HG03571 (cell line): ENCODE measurements at regions not wholly inside any gene's neighbourhood (a gene's known extent, or its start where the extent isn't known, plus 50 kb on each side); places are given as distances from the start of the nearest gene placed in this dataset.
"Not testable (repeated sequence)": the region's sequence is repeated elsewhere in the genome, so short reads cannot be mapped to it uniquely, and the experiment has no call there.

Experiments used
- ATAC-seq: cut with Tn5 transposase; IDR thresholded peaks from one replicate; pipeline ENCODE4 v1.9.1; 2021; ENCODE audit not compliant: unreplicated experiment

DNA sequence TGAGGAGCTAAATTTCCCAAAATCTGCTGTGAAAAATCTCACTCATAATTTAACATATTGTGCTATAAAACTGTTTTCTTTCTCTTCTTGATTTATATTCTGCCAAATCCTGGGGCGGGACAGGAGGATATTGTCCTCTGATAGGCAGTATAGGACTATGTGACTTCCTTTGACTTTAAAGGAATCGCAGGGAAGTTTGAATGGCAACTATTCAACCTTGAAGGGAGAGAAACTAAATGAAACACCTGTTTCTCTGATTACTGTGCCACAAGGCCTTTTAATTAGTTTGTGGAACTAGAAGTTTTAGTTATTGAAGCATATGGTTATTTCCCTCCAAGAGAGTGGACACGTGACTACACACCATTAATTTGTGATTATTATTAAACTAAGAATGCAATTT is 607.4 kb downstream of the GATA3 start:
- ATAC-seq, result no peak

DNA sequence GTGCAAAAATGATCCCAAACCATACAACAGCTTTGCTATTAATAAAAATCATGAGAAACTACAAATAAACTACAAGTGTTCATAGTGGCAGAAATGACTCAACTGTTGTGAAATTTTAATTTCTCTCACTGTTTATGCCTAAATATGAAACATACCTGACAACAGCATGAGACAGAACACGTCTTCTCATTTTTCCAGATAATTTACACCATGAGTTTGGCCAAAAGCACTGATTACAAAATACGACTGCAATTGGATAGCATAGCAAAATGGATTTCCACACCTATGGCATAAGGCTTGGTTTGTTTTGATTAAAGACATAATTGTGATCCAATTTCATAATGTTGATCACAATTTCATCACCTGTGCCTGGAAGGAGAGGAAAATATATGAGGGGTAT is 608.6 kb downstream of the GATA3 start:
- no peak for ATAC-seq

DNA sequence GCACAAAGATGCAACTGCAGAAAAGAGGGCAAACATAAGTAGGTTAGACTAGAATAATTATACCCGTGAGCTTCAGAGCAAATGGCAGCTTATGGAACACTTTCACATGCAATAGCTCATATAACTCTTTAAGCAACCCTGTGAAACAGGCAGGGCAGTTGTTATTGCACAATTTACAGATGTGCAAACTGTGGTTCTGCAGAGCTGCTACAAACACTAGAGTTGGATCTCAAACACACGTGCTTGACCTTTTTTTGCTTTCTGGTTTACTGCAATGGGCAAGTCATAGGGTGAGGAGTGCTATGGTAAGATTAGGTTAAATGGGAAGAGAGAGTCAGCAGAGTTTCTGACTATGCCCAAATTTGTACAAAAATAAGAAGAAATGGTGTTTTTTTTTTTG is 610.8 kb downstream of the GATA3 start:
- no peak for ATAC-seq

DNA sequence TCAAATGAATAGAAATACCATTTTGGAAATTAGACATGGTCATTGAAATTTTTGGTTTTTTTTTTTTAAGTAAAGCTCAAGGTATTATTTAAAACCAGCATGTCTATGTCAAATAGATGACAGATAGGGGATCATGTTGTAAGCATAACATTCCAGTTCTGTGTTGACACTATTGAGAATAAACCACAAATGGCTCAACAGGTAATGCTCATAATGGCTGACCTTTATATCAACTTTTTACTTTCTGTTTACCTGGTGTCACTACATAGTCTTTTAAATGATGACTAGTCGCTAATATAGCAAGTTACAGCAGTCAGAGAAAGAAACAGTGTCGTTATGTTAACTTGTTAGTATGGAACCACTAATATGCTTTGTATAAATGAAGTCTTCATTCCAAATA is 616.0 kb downstream of the GATA3 start:
- no peak for ATAC-seq

DNA sequence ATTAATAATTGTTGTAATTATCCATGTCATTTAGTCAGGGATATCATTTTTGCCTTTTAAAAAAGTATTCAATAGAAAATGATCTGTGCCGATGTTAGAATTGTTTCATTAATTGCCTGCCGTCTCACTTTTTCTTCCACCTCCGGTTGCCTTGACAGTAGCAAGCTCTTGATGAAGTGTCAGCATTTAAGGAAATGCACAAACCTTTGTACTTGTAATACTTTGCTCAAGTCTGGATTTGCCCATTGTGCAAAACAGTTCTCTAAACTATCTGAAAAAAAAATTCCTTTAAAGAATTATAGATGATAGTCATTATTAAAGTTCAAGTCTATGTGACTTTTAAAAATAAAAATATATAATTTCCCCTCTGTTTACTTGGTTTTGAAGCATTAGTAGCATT is 619.7 kb downstream of the GATA3 start:
- ATAC-seq, result no peak

DNA sequence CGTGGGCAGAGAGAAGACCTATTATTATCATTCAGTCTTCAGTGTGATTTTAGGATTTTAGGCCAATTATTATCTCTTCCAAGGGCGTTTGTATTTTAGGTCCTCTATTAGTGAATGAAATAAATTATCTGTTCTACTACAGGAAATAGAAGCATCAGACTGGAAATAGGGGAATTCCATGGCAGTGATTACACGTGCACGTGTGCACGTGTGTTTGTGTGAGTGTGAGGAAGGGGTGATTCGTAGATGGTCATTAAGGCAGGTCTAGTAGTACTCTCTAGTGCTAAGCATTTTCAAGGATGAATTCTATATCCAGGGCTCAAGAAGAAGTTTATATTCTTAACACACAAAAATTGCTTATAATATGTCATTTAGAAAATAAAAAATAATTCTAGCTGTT is 623.2 kb downstream of the GATA3 start:
- ATAC-seq, result no peak

DNA sequence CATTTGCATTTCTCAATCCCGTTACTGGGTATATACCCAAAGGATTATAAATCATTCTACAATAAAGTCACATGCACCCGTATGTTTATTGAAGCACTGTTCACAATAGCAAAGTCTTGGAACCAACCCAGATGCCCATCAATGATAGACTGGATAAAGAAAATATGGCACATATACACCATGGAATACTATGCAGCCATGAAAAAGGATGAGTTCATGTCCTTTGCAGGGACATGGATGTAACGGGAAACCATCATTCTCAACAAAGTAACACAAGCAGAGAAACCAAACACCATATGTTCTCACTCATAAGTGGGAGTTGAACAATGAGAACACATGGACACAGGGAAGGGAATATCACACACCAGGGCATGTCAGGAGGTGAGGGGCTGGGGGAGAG is 630.4 kb downstream of the GATA3 start:
- ATAC-seq, result not testable (repeated sequence)

DNA sequence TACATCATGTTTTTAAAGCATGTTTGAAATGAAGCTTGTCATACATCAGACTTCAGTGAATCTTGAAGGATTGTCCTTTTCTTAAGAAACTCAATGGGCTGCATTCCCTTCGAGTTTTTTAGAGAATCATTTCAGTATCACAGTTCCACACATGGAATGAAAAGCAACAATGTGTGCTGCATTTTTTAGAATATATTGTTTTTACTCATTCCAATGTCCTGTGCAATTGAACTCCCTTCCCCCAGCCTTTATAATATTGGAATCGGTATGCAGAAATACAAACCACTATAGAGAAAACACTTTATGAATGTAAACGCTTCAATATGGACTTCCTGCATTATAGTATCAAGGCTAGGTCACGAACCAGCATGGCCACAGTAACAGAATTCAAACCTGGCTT is 634.4 kb downstream of the GATA3 start:
- ATAC-seq, result no peak

DNA sequence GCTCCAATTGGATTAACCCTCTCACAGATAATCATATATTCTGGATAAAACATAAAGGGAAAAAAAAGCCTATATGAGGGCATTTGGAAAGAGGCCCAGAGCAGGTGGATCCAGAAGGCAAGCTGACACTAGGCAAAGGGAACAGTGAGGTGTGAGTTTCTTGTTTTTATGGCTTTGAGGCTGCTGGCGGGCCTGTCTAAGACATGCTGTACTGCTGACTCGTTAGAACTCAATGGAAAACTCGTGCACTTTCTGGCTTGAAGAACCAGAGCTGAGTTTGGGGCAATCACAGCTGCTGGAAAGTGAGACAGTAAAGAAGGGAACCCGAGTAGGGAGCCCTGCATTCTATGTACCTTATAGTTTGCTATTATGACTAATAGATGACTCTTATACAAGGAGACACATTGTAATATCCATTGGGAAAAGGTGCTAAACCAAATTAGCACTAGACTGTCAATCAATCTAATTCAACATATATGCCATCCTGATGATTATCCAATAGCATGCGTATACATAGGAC is 637.1 kb downstream of the GATA3 start:
- no peak for ATAC-seq

DNA sequence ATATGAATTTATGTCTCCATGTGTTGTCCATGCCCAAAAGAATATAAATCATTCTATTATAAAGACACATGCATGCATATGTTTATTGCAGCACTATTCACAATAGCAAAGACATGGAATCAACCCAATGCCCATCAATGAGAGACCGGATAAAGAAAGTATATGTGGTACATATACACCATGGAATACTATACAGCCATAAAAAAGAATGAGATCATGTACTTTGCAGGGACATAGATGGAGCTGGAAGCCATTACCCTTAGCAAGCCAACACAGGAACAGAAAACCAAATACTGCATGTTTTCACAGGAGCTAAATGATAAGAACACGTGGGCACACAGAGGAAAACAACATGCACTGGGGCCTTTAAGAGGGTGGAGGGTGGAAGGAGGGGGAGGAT is 639.1 kb downstream of the GATA3 start:
- not testable (repeated sequence) for ATAC-seq

DNA sequence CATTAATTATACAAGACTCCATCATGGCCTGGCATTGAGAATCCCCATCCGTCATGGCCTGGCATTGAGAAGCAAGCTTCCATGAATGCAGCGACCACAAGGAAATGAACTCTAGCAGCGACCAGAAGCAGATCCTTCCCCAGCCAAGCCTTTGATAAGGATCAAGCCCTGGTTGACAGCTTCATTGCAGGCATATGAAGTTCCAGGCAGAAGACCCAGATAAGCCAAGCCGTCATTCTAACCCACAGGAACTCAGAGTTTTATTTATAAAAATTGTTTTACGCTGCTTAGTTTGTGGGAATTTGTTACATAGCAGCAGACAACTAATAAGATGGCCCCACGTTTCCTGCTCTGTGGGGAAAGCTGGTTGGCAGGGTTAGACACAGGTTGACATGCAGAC is 642.3 kb downstream of the GATA3 start:
- no peak for ATAC-seq

DNA sequence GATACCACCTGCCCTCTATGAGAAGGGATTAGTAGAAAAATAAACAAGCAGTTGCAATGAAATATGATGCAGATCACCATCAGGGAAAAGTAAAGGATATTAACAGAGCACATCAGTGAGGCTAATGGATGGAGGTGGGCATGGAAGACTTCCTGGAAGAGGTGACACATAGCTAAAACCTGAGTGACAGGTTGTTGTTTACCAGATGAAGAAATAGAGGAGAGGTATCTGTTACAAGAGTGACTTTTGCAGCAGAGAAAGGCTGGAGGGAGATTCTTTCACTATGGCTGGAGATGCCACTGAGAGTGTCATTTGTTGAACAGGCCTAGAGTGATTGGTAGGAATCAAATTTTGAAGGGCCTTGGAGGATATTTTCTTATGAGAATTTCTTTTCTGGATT is 646.2 kb downstream of the GATA3 start:
- no peak for ATAC-seq

DNA sequence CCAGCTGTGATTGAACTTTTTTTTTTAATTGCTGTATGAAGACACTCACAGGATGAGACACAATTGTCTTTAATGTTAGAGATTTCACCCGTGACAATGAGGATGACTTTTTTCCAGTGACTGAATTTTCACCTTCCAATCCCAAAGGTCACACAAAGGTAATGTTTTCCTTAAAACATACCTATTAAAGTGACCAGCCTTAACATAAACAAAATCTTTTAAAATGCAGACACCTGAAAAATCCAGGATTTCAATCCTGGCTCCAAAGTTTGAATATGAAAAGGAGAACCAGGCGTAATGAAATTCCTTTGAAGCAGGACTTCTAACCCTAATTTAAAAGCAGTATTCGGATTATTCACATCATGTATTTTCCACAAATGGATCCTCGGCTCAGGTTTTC is 647.7 kb downstream of the GATA3 start:
- ATAC-seq, result no peak

DNA sequence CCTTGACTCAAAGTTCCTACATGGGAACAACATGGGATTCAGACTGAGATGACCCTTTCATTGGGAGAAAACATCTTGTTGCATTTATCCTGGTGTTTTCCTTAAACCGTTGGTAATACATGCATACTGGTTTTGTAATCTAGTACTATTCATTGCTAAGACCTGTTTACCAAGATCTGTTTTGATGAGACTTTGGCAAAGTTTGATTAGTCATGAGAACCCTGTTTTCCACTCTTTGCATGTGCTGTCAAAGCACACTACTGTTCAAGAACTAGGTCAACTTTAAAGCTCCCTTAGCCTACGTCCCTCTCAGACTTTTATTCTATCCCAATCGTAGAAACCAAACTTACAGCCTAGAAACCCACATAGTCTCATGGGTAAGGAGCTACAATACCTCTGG is 650.9 kb downstream of the GATA3 start:
- ATAC-seq, result no peak

DNA sequence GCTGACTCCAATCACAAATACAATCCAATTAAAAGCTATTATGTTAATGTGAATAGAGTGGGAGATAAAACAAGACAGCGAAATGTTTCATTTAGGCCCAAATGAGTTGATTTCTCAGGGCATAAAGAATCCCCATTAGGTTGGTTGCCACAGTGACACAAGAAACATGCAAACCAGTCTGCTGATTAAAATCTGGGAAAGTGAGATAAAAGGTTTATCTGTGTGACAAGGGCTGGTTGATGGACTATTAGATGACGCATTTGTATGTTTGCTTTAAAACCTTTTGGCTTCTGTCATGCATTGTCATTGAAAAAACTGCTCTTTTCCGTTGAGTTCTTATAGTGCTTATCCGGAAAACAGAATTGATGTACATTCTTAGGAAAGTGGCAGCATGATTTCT is 658.2 kb downstream of the GATA3 start:
- ATAC-seq, result no peak

DNA sequence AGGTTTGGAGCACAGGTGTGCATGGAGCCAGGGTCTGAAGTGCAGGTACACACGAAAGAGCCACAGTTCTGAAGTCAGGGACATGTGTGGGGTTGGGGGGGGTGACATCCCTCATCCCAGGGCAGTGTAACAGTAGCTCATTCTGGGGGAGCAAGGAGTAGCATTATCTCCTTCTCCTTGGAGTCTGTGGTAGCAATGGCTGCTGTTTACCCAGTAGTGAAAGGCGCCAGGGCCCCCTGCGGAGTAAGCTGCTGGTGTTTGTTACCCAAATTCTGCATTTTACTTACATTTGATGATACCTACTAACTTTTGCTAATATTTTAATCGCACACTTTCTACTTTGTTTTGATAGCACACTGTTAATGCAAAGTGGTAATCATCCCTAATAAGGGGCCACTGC is 665.5 kb downstream of the GATA3 start:
- no peak for ATAC-seq

DNA sequence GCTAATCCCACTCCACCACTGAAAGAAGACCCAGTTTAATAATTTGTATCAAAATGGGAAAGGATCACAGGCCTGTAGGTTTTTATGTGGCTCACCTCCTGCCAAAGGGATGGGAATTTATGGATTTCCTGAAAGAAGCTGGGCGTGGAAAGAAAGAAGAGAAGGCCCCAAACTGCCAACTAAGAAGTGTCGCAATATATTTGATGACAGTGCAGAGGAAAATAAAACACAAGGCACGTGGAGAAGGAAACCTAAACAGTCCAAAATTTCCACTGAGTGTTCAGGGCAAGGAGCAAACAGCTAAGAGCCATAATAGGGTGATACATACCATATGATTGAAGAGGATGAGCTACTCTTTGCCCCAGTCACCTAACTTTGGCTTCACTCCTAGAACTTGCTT is 667.2 kb downstream of the GATA3 start:
- ATAC-seq, result no peak

DNA sequence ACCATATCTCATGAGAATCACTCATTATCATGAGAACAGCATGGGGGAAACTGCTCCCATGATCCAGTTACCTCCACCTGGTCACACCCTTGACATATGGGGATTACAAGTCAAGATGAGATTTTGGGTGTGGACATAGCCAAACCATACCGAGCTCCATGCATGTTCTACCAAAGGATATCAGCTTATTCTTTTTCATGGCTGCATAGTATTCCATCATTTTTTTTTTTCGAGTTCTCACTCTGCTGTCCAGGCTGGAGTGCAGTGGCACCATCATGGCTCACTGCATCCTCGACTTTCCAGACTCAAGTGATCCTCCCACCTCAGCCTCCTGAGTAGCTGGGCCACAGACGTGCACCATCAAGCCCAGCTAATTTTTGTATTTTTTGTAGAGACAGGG is 668.3 kb downstream of the GATA3 start:
- no peak for ATAC-seq

DNA sequence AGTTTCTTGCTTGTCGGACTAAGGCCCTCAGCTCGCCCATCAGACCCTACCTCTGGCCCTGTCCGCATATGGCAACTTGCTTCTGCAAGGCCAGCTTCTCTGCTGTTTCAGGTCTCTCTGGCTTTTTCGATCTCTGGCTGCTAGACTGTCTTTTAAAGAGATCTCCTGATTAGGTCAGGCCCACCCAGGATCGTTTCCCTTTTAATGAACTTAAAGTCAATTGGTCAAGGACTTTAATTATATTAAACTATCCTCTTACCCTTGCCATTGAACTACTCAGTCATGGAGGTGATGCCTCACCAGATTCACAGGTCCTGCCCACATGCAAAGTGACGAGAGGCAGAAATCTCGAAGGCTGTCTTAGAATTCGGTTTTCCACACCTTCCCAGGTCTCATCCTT is 670.9 kb downstream of the GATA3 start:
- no peak for ATAC-seq

DNA sequence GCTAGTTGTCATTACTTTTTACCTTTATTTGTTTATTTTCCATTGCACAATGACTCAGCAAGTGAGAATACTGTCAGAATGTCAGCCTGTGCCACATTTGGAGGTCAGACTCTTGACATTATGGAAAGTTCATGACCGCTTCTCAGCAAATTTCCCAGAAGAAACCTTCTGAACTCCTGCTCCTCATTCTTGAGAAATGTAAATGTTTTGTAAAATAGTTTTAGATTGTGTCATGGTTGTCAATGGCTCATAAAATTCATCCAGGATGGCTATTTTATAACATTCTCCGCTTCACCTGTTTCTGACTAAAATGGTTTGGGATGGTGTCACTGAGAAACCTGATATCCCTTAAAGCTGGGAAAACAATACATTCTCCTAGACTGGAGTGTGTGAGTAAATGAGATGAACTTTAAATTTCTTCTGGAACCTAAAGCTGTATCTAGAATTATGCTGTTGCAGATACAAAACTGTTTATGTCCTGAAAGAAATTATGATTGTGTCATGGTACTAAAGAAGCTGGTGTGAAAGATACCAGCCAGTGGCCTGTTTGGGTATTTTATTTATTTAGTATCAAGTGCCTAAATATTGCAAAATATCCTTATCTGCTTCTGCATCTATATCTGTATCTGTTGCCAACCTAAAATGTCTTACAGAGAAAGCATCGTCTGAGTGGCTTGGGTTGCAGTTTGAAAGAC is 671.7 kb downstream of the GATA3 start:
- no peak for ATAC-seq

DNA sequence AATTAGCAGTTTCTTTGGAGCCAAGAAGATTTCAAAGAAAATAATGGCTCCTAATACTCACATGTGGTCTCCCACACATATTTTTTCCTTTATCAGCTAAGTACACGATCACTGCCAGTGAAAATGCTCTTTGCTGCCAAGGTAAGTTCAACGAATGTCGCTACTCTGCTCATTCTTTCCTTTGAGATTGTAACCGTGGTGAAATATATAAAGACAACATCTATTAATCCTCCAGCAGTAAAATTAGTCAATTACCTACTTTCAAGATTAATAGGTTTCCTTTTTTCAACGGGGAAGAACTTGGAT is 672.2 kb downstream of the GATA3 start:
- ATAC-seq, result no peak

DNA sequence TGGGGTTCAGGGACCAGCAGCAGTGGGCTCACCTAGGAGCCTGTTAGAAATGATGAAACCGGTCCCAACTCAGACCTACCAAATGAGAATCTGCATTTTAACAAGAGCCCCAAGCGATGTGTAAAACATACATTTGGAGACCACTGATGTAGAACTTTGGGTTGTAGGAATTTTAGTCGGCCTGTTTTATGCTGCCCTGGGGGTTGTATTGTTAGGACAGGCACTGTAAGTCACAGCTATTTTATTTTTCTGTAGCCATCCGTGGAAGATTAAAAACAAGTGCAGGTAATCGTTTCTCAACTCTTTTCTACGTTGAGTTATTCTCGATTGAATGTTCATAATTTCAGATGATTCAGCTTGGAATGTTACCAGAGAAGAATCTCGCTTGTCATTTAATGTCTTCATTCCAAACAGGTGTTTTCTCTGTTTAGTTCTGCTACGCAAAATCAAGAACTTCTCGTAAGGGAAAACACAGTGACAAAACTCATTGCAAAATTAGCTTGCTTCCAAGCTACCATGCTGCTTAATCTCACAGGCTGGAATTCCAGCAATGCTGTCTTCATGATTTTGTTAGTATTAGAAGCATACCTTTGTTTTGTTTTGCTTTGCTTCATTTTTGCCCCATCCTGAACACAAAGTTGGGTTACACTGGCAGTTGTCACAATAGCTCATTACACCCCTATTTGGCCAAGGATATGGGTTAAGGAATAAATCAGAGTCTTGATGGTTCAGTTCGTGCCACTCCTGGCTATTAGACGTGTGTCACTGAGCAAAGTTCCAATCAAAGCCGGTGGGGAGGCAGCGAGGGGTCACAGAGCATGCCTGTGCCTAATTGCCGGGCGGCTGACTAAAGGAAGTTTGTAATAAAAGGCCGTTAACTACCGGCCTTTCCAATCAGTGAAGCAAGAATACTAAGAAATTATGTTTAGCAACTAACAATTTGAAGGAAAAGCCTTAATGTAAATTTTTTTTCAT is 676.9 kb downstream of the GATA3 start:
- ATAC-seq, result no peak
